AG04450 (cell line): ENCODE measurements at regions not wholly inside any gene's neighbourhood (a gene's known extent, or its start where the extent isn't known, plus 50 kb on each side); places are given as distances from the start of the nearest gene placed in this dataset.

ENCODE experiments used
- CTCF ChIA-PET: fragments of 300-600, 350-600 bp; formaldehyde crosslinking; extraction: SDS; loops from one replicate; lab custom pipeline; 2022; ENCODE audit warnings: antibody characterized with exemption, inconsistent platforms; lab: Charles Lee
- POLR2A ChIA-PET: fragments of 350-600 bp; formaldehyde crosslinking; extraction: SDS; loops from one replicate; lab custom pipeline; 2021; ENCODE audit warnings: antibody characterized with exemption, inconsistent platforms; lab: Yijun Ruan, JAX
- DNase-seq: peaks from one replicate; pipeline ENCODE4 v3.0.0-alpha.2; 2011; ENCODE audit warnings: low read depth, low spot score
- H3K27ac ChIP-seq: one replicate; pipeline ENCODE4 v1.5.1; 2012; ENCODE audit warnings: low read depth, low read length, control low read depth
- H3K27me3 ChIP-seq: one replicate; pipeline ENCODE4 v1.6.0; 2012; ENCODE audit warnings: low read length; ENCODE audit not compliant: control insufficient read depth, insufficient read depth
- H3K4me3 ChIP-seq: 2 replicates; pipeline ENCODE4 v1.5.1; 2011; ENCODE audit warnings: mild to moderate bottlenecking, low read depth, low read length, control low read depth
- H3K9me3 ChIP-seq: 2 replicates; pipeline ENCODE4 v1.5.1; 2012; ENCODE audit warnings: low read length; ENCODE audit not compliant: control insufficient read depth, insufficient read depth
- CTCF ChIP-seq: IDR thresholded peaks from 2 replicates; pipeline ENCODE4 v1.5.1; 2011; ENCODE audit warnings: low read depth, low read length, control low read depth, inconsistent platforms

GRCh38 chr5:15092801-15093200, 221.2 kb upstream of the ANKH start:
- Histone ChIP-seq H3K27me3 (peaks cover 3% of the 10 kb centered on the region), H3K27ac (no peak overlapping the region), H3K9me3 (no peaks in the 10 kb centered on the region), H3K4me3 (no peak overlapping the region)
- CTCF ChIA-PET, result no interaction called here
- POLR2A ChIA-PET, result no interaction called here
- DNase-seq, result no peak
- no peak for TF ChIP-seq CTCF

GRCh38 chr5:15085671-15086070, 214.1 kb upstream of the ANKH start:
- no peak overlapping the region for H3K4me3 ChIP-seq
- DNase-seq, result no peak
- peaks cover 3% of the 10 kb centered on the region for H3K27me3 ChIP-seq
- H3K9me3 ChIP-seq, result no peaks in the 10 kb centered on the region
- TF ChIP-seq CTCF, result no peak
- ChIA-PET POLR2A (no interaction called here), CTCF (no interaction called here)
- H3K27ac ChIP-seq, result no peak overlapping the region

- ChIA-PET POLR2A (no interaction called here), CTCF (no interaction called here)
- no peak for TF ChIP-seq CTCF
- H3K27me3 ChIP-seq, result peaks cover 2% of the 10 kb centered on the region
- H3K27ac ChIP-seq, result no peak overlapping the region
- no peaks in the 10 kb centered on the region for H3K9me3 ChIP-seq
- H3K4me3 ChIP-seq, result no peak overlapping the region
- DNase-seq, result no peak
These were observed 210.5 kb upstream of the ANKH start for GRCh38 chr5:15082096-15082495.

GRCh38 chr5:15080219-15080618, 208.6 kb upstream of the ANKH start:
- no peak overlapping the region for H3K27ac ChIP-seq
- ChIA-PET CTCF (no interaction called here), POLR2A (no interaction called here)
- H3K27me3 ChIP-seq, result peaks cover 2% of the 10 kb centered on the region
- no peak overlapping the region for H3K4me3 ChIP-seq
- TF ChIP-seq CTCF, result no peak
- no peaks in the 10 kb centered on the region for H3K9me3 ChIP-seq
- DNase-seq, result no peak

- H3K4me3 ChIP-seq, result no peak overlapping the region
- no peak overlapping the region for H3K27ac ChIP-seq
- POLR2A ChIA-PET, result no interaction called here
- TF ChIP-seq CTCF, result no peak
- peaks cover 2% of the 10 kb centered on the region for H3K27me3 ChIP-seq
- CTCF ChIA-PET, result no interaction called here
- no peaks in the 10 kb centered on the region for H3K9me3 ChIP-seq
- no peak for DNase-seq
These were observed 208.0 kb upstream of the ANKH start for GRCh38 chr5:15079566-15079965.
